ENCODE measurements at regions not wholly inside any gene's neighbourhood (a gene's known extent, or its start where the extent isn't known, plus 50 kb on each side); places are given as distances from the start of the nearest gene placed in this dataset.

DNA sequence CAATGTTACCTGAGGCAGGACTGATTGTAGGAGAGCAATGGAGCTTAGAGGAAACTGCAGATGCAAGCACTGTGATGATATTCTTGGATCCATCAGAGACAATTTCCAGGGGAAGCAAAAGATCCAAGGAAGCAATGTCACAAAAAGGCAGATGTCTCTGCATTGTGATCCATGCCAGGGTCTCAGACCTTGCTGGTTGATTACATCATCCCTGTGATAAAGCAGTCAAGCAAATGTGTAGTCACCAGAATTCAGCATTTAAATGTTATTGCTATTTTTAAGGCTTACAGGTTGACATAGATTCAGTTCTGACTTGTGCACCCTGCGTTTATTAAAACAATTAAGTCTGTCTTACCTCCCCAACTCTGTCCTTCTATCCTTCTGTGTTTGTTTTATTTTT is 56.8 kb upstream of the CCDC85A start:
- H3K27ac ChIP-seq: no peak overlapping the region

DNA sequence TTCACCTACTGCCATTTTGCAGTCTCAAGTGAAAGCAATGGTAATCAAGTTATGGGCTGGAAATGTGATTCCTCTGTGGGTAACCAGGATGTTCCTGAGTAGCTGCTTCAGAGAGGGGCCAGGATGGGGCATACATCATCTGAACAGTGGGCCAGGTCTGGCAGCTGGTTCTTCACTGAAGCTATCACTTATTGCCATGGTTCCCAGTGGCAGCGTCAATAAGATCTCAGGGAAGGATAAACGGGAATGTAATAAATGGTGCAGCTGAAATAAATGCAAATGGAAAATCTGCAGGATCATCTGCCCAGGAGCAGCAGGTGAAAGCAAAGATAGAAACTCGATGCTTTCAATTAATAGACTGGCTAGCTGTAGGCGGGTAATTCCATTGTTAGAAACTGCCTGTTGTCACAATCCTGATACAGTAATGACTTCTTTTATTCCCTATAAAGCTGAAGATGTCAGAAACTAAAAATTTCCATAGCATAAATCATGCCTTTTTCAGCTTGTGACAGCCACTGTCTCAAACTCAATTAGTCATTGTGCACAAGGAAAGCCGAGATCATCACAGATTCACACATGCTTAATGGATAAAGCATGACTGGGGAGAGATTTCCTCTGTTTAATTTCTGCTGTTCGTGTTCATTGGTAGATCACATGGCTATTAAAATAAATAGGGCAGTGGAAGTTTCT is 56.2 kb upstream of the CCDC85A start:
- Histone ChIP-seq H3K27ac (no peak overlapping the region), H3K4me1 (peaks cover 6% of the 10 kb centered on the region), H3K9me3 (no peaks in the 10 kb centered on the region), H3K36me3 (no peaks in the 10 kb centered on the region), H3K4me3 (no peak overlapping the region), H3K27me3 (no peaks in the 10 kb centered on the region)
- intact Hi-C loops (cut with DNase I): no loop called here
- TF ChIP-seq, protein P1, sequence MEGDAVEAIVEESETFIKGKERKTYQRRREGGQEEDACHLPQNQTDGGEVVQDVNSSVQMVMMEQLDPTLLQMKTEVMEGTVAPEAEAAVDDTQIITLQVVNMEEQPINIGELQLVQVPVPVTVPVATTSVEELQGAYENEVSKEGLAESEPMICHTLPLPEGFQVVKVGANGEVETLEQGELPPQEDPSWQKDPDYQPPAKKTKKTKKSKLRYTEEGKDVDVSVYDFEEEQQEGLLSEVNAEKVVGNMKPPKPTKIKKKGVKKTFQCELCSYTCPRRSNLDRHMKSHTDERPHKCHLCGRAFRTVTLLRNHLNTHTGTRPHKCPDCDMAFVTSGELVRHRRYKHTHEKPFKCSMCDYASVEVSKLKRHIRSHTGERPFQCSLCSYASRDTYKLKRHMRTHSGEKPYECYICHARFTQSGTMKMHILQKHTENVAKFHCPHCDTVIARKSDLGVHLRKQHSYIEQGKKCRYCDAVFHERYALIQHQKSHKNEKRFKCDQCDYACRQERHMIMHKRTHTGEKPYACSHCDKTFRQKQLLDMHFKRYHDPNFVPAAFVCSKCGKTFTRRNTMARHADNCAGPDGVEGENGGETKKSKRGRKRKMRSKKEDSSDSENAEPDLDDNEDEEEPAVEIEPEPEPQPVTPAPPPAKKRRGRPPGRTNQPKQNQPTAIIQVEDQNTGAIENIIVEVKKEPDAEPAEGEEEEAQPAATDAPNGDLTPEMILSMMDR (IDR thresholded peaks at IDR 0.05): no peak
- no peak for DNase-seq (ENCODE audit: extremely low spot score in 2 of 2)

More for the DNA sequence above, 56.8 kb upstream of the CCDC85A start:
- no peaks in the 10 kb centered on the region for H3K9me3 ChIP-seq
- intact Hi-C loops (cut with DNase I): no loop called here
- H3K4me1 ChIP-seq: peaks cover 6% of the 10 kb centered on the region
- DNase-seq (ENCODE audit: extremely low spot score in 2 of 2): no peak
- TF ChIP-seq POLR2AphosphoS5 (IDR thresholded peaks at IDR 0.05; ENCODE audit: insufficient read depth in 1 of 2, low read depth in 1 of 2): no peak
- TF ChIP-seq, protein P1 (IDR thresholded peaks at IDR 0.05): no peak
- TF ChIP-seq POLR2A (IDR thresholded peaks at IDR 0.05): no peak
- H3K36me3 ChIP-seq: no peaks in the 10 kb centered on the region
- H3K27me3 ChIP-seq: no peaks in the 10 kb centered on the region
- H3K4me3 ChIP-seq: no peak overlapping the region

DNA sequence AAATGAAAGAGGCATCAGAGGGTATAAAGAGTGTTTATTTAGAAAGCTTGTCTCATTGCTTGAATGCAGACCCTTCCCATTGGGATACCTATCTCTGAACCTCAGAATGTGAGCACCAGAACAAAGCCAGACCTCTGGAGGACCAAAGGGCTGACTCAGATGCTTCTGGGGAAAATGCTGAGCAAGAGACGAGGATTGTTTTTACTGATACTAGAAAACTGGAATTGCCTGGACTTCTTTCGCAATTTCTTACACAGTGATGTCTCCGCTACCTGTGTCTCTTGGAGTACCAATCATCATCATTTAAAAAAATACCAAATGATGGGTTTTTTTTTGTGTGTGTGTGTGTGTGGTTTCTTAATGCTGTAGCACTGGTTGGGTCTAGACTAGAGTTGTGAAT is 55.6 kb upstream of the CCDC85A start:
- intact Hi-C loops (cut with DNase I): no loop called here
- no peak for DNase-seq (ENCODE audit: extremely low spot score in 2 of 2)
- TF ChIP-seq, protein P1 (IDR thresholded peaks at IDR 0.05): no peak
- TF ChIP-seq POLR2A (IDR thresholded peaks at IDR 0.05): no peak
- TF ChIP-seq POLR2AphosphoS5 (IDR thresholded peaks at IDR 0.05; ENCODE audit: insufficient read depth in 1 of 2, low read depth in 1 of 2): no peak
- Histone ChIP-seq H3K27ac (no peak overlapping the region), H3K4me3 (no peak overlapping the region), H3K27me3 (no peaks in the 10 kb centered on the region), H3K36me3 (no peaks in the 10 kb centered on the region), H3K4me1 (peaks cover 6% of the 10 kb centered on the region), H3K9me3 (no peaks in the 10 kb centered on the region)

DNA sequence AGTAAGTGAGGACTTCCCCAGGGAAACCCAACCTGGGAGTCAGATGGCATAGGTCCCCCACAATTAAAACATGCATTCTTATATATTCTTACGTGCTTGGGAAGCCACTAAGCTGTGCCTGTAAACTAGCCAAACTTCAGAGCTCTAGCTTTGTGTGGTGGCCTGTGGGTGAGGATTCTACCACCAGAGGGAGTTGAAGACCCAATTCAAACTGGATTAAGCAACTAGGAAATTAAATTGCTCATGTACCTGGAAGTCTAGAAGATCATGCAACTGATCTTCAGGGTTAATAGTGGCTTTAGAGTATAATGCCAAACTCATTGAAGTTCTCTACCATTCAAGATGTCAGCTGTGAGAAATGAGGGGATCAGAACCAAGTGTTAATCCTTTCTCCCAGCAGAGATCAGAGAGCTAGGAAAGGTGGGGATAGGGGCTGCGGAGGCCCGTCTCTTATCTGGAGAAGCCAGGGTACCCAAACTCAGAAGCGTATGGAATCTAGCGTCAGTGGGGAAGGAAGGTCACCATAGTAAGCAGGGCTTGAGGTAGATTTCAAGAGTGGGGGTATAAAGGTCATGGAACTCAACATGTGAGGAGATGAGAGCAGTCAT is 53.2 kb upstream of the CCDC85A start:
- intact Hi-C loops (cut with DNase I): loop anchor here (5.0 kb wide), 1 partner anchor 413 kb away; no protein-coding TSS in a partner anchor

More for the DNA sequence above, 53.2 kb upstream of the CCDC85A start:
- Histone ChIP-seq H3K4me3 (no peak overlapping the region), H3K27me3 (no peaks in the 10 kb centered on the region), H3K4me1 (peaks cover 6% of the 10 kb centered on the region), H3K36me3 (no peaks in the 10 kb centered on the region), H3K9me3 (no peaks in the 10 kb centered on the region), H3K27ac (no peak overlapping the region)
- TF ChIP-seq, protein P1 (IDR thresholded peaks at IDR 0.05): peak in 1 of 3 experiments; percentile 8
- TF ChIP-seq POLR2AphosphoS5 (IDR thresholded peaks at IDR 0.05; ENCODE audit: insufficient read depth in 1 of 2, low read depth in 1 of 2): no peak
- no peak for DNase-seq (ENCODE audit: extremely low spot score in 2 of 2)
